Erythroblast (primary cell): ENCODE measurements at regions not wholly inside any gene's neighbourhood (a gene's known extent, or its start where the extent isn't known, plus 50 kb on each side); places are given as distances from the start of the nearest gene placed in this dataset.

ENCODE experiments used
- GATA1 ChIP-seq: IDR thresholded peaks from 2 replicates; pipeline ENCODE4 v1.6.1; 2011; ENCODE audit warnings: low read depth, mild to moderate bottlenecking, control low read depth, low read length, moderate library complexity
- POLR2A ChIP-seq: IDR thresholded peaks from 2 replicates; pipeline ENCODE4 v1.6.1; 2011; ENCODE audit warnings: mild to moderate bottlenecking, low read length

GRCh38 chrX:25219480-25219879 lies 203.7 kb upstream of the ARX start:
- TF ChIP-seq POLR2A (no peak), GATA1 (no peak)
